ENCODE measurements at regions not wholly inside any gene's neighbourhood (a gene's known extent, or its start where the extent isn't known, plus 50 kb on each side); places are given as distances from the start of the nearest gene placed in this dataset.

- no peak for DNase-seq
- Histone ChIP-seq H3K27me3 (peaks cover 5% of the 10 kb centered on the region; the same call in 1 of the 2 replicates), H3K4me3 (ENCODE audit: low read depth, low read length) (no peak overlapping the region), H3K9me3 (no peaks in the 10 kb centered on the region), H3K4me1 (no peaks in the 10 kb centered on the region), H3K36me3 (no peaks in the 10 kb centered on the region)
- no peak for TF ChIP-seq CTCF (IDR thresholded peaks at IDR 0.05; ENCODE audit: low read depth, low read length)
These were observed 53.1 kb upstream of the ENTPD6 start for GRCh38 chr20:25142435-25142834.

GRCh38 chr20:25145131-25145530 is 50.4 kb upstream of the ENTPD6 start:
- H3K9me3 ChIP-seq, result no peaks in the 10 kb centered on the region; the same call in 1 of the 2 replicates
- H3K36me3 ChIP-seq, result no peaks in the 10 kb centered on the region
- no peak for TF ChIP-seq CTCF (IDR thresholded peaks at IDR 0.05; ENCODE audit: low read depth, low read length)
- H3K4me1 ChIP-seq, result no peaks in the 10 kb centered on the region
- peaks cover 17% of the 10 kb centered on the region for H3K27me3 ChIP-seq
- DNase-seq, result no peak
- no peak overlapping the region for H3K4me3 ChIP-seq (ENCODE audit: low read depth, low read length)

Measured in BE2C (cell line).